ENCODE measurements at regions not wholly inside any gene's neighbourhood (a gene's known extent, or its start where the extent isn't known, plus 50 kb on each side); places are given as distances from the start of the nearest gene placed in this dataset.
"Not testable (repeated sequence)": the region's sequence is repeated elsewhere in the genome, so short reads cannot be mapped to it uniquely, and the experiment has no call there.

GRCh38 chrX:88101968-88102367, 584.4 kb downstream of the KLHL4 start:
- TF ChIP-seq CTCF (conservative IDR thresholded peaks at IDR 0.05): no peak
- H3K27ac ChIP-seq: no peak overlapping the region

- TF ChIP-seq CTCF (conservative IDR thresholded peaks at IDR 0.05): peak; percentile 42
- H3K27ac ChIP-seq: no peak overlapping the region
These were observed 611.3 kb upstream of the CPXCR1 start for GRCh38 chrX:88135735-88136134.

- no peak for TF ChIP-seq CTCF (conservative IDR thresholded peaks at IDR 0.05)
These were observed 610.7 kb upstream of the CPXCR1 start for GRCh38 chrX:88136328-88136727.

DNA sequence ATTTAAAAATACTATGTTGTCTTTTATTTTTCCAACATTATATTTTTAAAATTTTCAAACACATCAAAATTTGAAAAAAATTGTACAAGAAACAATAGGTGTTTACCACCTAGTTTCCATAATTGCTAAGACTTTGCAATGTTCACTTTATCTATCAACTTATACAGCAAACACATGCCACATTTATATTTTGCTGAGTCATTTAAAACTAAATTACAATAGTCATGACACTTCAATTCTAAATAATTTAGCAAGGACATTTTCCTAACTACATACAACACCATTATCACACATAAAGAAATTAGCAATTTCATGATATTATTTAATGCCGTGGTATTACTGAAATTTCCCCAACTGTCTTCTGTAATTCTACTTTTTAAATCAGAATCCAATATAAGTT, 600.4 kb upstream of the CPXCR1 start:
- no peak for TF ChIP-seq CTCF (conservative IDR thresholded peaks at IDR 0.05)
- no peak overlapping the region for H3K27ac ChIP-seq

More at GRCh38 chrX:88136328-88136727, 610.7 kb upstream of the CPXCR1 start:
- no peak overlapping the region for H3K27ac ChIP-seq

DNA sequence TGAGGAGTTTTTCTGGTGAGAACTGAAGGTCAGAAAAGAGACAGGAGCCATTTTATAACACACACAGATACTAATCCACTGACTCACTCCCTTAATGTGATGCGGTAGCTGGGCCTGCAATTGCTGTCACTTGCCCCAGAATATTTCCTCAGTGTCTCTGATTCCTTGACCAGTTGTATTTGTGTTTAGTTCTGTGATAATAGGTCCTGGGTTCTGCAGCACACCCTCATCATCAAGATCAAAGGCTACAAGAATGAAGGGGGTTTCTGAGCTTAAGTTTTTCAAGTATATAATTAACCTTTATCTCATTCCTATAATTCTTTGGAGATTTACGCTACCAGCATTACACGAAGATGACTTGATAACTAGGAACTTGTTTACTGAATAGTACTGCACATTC, 576.5 kb upstream of the CPXCR1 start:
- H3K27ac ChIP-seq: no peak overlapping the region
- TF ChIP-seq CTCF (conservative IDR thresholded peaks at IDR 0.05): no peak

- H3K27ac ChIP-seq: not testable (repeated sequence)
These were observed 573.0 kb upstream of the CPXCR1 start for GRCh38 chrX:88173932-88174440.

DNA sequence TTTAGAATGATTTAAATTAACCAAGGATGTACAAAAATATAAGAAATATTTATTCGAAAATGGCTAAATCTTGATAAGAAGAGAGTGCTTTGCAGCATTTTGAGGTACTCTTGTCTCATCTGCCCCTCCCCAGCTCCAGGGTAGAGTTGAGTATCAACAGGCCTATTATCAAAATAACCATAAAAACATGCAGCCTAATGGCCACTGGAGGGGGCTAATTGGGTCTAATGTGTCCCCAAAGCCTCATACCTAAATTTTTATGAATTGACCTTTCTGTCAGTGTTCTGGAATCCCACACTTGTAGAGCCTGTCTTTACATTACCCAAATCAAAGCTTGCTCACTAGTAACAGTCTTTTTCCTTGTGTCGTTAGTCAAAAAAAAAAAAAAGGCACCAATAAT, 544.9 kb upstream of the CPXCR1 start:
- H3K27ac ChIP-seq: no peak overlapping the region
- no peak for TF ChIP-seq CTCF (conservative IDR thresholded peaks at IDR 0.05)

DNA sequence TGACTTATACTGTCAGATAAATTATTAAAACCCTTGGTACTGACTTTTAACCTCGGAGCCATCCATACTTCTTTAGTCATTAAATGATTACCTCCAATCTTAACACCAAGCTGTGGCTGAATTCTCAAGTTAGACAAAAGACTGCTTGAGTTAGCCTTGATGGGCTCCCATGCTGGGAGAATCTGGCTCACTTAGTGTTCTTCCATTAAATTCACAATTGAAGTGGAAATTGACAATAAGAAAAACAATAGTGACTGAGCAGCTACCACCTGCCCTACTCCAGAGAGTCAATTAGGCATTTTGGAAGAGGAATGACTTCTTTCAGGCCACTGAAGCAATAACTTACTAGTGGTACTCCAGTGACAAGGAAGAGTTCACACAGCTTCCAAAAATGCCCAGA, 503.0 kb upstream of the CPXCR1 start:
- no peak overlapping the region for H3K27ac ChIP-seq
- no peak for TF ChIP-seq CTCF (conservative IDR thresholded peaks at IDR 0.05)
